Heart right ventricle (tissue), 16 donors: ENCODE measurements at regions not wholly inside any gene's neighbourhood (a gene's known extent, or its start where the extent isn't known, plus 50 kb on each side); places are given as distances from the start of the nearest gene placed in this dataset.

ENCODE experiments used
- ATAC-seq, 8 donors: fragments of 200-7000 bp; cut with Tn5 transposase; one replicate each; pipeline ENCODE4 v1.9.1; 2020; ENCODE audit warnings: mild to moderate bottlenecking in 8 of 8, moderate library complexity in 8 of 8, moderate number of reproducible peaks in 1 of 8
- DNase-seq, 2 donors: peaks; one replicate each; pipeline ENCODE4 v3.0.0-alpha.2; 2020
- H3K27ac ChIP-seq, 10 donors: fragments of 200-600 bp; sonication (generic) in 2 of 10; one replicate each; pipeline versions ENCODE4 v1.5.0 to v1.8.0; 2020 to 2022; ENCODE audit warnings: mild to moderate bottlenecking in 3 of 10
- H3K27me3 ChIP-seq, 7 donors: fragments of 200-600 bp; one replicate each; pipeline ENCODE4 v1.8.0; 2021 to 2022; ENCODE audit warnings: mild to moderate bottlenecking in 2 of 7
- H3K36me3 ChIP-seq, 9 donors: fragments of 200-600 bp; sonication (generic) in 1 of 9; one replicate each; pipeline versions ENCODE4 v1.5.0 to v1.8.0; 2020 to 2022; ENCODE audit warnings: mild to moderate bottlenecking in 2 of 9
- H3K4me1 ChIP-seq, 9 donors: fragments of 200-600 bp; sonication (generic) in 1 of 9; one replicate each; pipeline versions ENCODE4 v1.5.0 to v1.8.0; 2020 to 2022; ENCODE audit warnings: mild to moderate bottlenecking in 4 of 9
- H3K4me3 ChIP-seq, 10 donors: fragments of 200-600 bp; sonication (generic) in 2 of 10; one replicate each; pipeline versions ENCODE4 v1.5.0 to v1.8.0; 2020 to 2022; ENCODE audit warnings: mild to moderate bottlenecking in 7 of 10, moderate library complexity in 2 of 10
- H3K9me3 ChIP-seq, 11 donors: fragments of 200-600 bp in 10 of 11; sonication (generic) in 2 of 11; one replicate each; pipeline versions ENCODE4 v1.5.0 to v1.8.0; 2013 to 2022; ENCODE audit warnings: mild to moderate bottlenecking in 2 of 11, control low read depth in 1 of 11, moderate library complexity in 1 of 11
- WGBS, 2 donors: extraction: QIAGEN DNeasy Blood & Tissue Kit; methylation state at CpG; one replicate each; pipeline ENCODE4 v1.1.7; 2013; ENCODE audit warnings: inconsistent platforms in 1 of 2; 5-methylcytosine and 5-hydroxymethylcytosine counted together
- intact Hi-C, 10 donors: fragments of 100-400 bp; cut with DNase I; formaldehyde crosslinking; loops; one replicate each; pipeline versions ENCODE4 v1.11.1 to v1.14.2; 2022
- TF ChIP-seq, protein P1 (sequence below), 9 donors: fragments of 200-600 bp; sonication (generic) in 2 of 9; IDR thresholded peaks; one replicate each; pipeline versions ENCODE4 v1.5.0 to v1.8.0; 2021 to 2022; ENCODE audit warnings: antibody characterized with exemption in 9 of 9, mild to moderate bottlenecking in 5 of 9, moderate library complexity in 1 of 9
- donor health status: Arrhythmogenic right ventricular cardiomyopathy.
- donor health status: ischemic (EF 13 %, LVEDD 7.1; RV severe dilation, severe dysfunction).
- donor health status: healthy with polysubstance abuse.
- donor health status: DM: no; HTN: yes; CAD: no.
- donor health status: DM: no; HTN: no; CAD: no.
- donor health status: ischemic (EF 25% LVEDD 6.9; RV normal size, moderate dysfunction).
- donor health status: ischemic (EF 25% LVEDD 5.7; RV mildly dilated, moderate dysfunction).
- donor health status: healthy.
- donor health status: DM: yes; HTN: yes; CAD: no.
- donor health status: Ischemic cardiomyopathy.
- donor health status: ischemic (EF 35%, LVEDD 5.7; RV mildly dilated, moderate dysfunction).
- donor health status: nonischemic (EF 11% LVEDD 7.7; RV severe dilation, severe dysfunction).
- donor health status: DM: yes; HTN: yes; CAD: no.
- donor health status: PGD.
- donor health status: ischemic (EF 29% LVEDD 5.4; RV normal size, mild dysfunction).
- donor health status: nonischemic (EF 23%, LVEDD 6.1; RV moderate dilation, normal function).

DNA sequence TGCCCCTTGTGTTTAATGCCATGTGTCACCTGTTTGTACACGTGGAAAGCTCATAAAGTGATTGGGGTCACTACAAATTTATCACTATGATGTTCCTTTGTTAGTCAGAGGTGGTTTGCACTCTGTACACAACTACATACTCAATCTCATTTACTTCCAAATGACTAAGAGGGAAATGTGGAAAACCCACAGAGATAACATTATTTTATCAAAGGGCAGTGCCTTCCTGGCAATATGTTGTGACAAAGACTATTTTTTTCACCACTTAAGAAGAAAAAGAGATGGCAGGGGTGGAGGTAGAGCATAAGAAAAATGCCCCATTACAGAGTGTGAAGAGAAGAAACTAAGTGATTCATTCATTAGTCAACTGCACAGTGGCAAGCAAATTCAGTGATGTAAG, 1064.1 kb upstream of the FLRT2 start:
- Histone ChIP-seq H3K9me3 (no peaks in the 10 kb centered on the region), H3K27ac (no peak overlapping the region), H3K36me3 (no peaks in the 10 kb centered on the region), H3K4me3 (no peak overlapping the region), H3K4me1 (no peaks in the 10 kb centered on the region), H3K27me3 (no peaks in the 10 kb centered on the region)
- DNase-seq (no peak), ATAC-seq (no peak)
- WGBS, 2 donors, result 42 to 47% methylated on average over 1 of the region's 1 CpG
- TF ChIP-seq, protein P1, sequence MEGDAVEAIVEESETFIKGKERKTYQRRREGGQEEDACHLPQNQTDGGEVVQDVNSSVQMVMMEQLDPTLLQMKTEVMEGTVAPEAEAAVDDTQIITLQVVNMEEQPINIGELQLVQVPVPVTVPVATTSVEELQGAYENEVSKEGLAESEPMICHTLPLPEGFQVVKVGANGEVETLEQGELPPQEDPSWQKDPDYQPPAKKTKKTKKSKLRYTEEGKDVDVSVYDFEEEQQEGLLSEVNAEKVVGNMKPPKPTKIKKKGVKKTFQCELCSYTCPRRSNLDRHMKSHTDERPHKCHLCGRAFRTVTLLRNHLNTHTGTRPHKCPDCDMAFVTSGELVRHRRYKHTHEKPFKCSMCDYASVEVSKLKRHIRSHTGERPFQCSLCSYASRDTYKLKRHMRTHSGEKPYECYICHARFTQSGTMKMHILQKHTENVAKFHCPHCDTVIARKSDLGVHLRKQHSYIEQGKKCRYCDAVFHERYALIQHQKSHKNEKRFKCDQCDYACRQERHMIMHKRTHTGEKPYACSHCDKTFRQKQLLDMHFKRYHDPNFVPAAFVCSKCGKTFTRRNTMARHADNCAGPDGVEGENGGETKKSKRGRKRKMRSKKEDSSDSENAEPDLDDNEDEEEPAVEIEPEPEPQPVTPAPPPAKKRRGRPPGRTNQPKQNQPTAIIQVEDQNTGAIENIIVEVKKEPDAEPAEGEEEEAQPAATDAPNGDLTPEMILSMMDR (IDR thresholded peaks at IDR 0.05), result no peak
- intact Hi-C loops, result no loop called here

GRCh38 chr14:84468153-84468552, 1061.8 kb upstream of the FLRT2 start:
- 77% methylated on average over 5 of the region's 5 CpGs for WGBS, 2 donors
- Histone ChIP-seq H3K27ac (no peak overlapping the region), H3K27me3 (no peaks in the 10 kb centered on the region), H3K4me1 (no peaks in the 10 kb centered on the region), H3K9me3 (no peaks in the 10 kb centered on the region), H3K4me3 (no peak overlapping the region), H3K36me3 (no peaks in the 10 kb centered on the region)
- DNase-seq (no peak), ATAC-seq (no peak)
- TF ChIP-seq, protein P1 (IDR thresholded peaks at IDR 0.05), result no peak
- intact Hi-C loops, result no loop called here

GRCh38 chr14:84477996-84478395, 1051.9 kb upstream of the FLRT2 start:
- no peaks in the 10 kb centered on the region for H3K36me3 ChIP-seq
- 79 to 83% methylated on average over 2 of the region's 2 CpGs for WGBS, 2 donors
- H3K27ac ChIP-seq, result no peak overlapping the region
- intact Hi-C loops, result no loop called here
- TF ChIP-seq, protein P1 (IDR thresholded peaks at IDR 0.05), result no peak
- H3K4me1 ChIP-seq, result no peaks in the 10 kb centered on the region
- no peaks in the 10 kb centered on the region for H3K9me3 ChIP-seq
- ATAC-seq, result no peak
- DNase-seq, result no peak
- no peak overlapping the region for H3K4me3 ChIP-seq
- no peaks in the 10 kb centered on the region for H3K27me3 ChIP-seq

DNA sequence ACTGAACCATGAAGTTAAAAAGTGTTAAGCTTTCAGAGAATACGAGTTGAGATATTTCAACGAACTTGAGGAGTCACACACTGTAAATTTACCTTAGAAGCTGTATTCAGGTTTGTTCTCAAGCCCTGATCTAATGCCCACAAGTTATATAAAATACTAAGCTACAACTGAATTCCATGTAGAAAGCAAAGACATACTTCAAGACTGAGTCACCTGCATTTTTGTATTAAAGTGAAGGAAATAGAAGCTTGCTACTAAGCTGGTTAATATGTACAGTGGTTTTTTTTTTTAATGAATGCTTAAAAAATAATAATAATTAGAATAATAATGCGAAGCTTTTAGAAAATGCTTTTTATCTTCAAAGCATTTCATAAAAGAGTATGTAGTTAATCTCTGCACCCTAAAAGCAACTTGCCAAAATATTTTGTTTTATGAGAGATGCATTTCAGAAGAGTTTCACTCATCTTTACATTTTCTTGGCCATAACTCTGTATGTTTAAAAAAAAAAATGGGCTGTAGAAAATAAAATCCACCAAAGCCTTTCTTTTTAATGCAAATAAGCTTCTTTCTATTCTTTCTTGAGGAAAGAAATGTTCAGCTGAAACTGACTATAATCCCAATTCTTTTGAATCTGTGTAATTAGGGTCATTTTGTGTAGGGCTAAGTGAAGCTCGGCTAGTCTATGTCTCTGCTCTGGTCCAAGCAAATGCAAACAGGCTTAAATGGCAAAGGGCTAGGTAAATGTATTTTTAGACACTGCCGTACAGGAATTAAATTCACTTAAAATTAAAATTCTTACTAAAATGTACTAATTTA, 1047.5 kb upstream of the FLRT2 start:
- ATAC-seq (no peak), DNase-seq (no peak)
- no peak overlapping the region for H3K27ac ChIP-seq
- intact Hi-C loops, result no loop called here
- H3K4me1 ChIP-seq, result no peaks in the 10 kb centered on the region
- TF ChIP-seq, protein P1 (IDR thresholded peaks at IDR 0.05), result no peak
- WGBS, 2 donors, result 93 to 95% methylated on average over 5 of the region's 5 CpGs
- H3K9me3 ChIP-seq, result no peaks in the 10 kb centered on the region
- no peaks in the 10 kb centered on the region for H3K36me3 ChIP-seq
- no peaks in the 10 kb centered on the region for H3K27me3 ChIP-seq
- no peak overlapping the region for H3K4me3 ChIP-seq
